MCF 10A (cell line): ENCODE measurements at regions not wholly inside any gene's neighbourhood (a gene's known extent, or its start where the extent isn't known, plus 50 kb on each side); places are given as distances from the start of the nearest gene placed in this dataset.
"Not testable (repeated sequence)": the region's sequence is repeated elsewhere in the genome, so short reads cannot be mapped to it uniquely, and the experiment has no call there.

Experiments
- BruUV-seq: library from RNA; stranded (reverse); fragments of 400-500 nt; replicated peaks from 2 replicates; lab custom pipeline; 2021; lab: Mats Ljungman, UMichigan
- CTCF ChIA-PET: fragments of 300-600 bp; sonication (Branson Sonifier 250); formaldehyde crosslinking; extraction: SDS; loops from one replicate; lab custom pipeline; 2021; ENCODE audit warnings: antibody characterized with exemption, inconsistent platforms; lab: Yijun Ruan, JAX
- POLR2A ChIA-PET: fragments of 300-600, 350-650 bp; sonication (Branson Sonifier 250); formaldehyde crosslinking; extraction: SDS; loops from one replicate; lab custom pipeline; 2020; ENCODE audit warnings: antibody characterized with exemption, inconsistent platforms; lab: Yijun Ruan, JAX
- DNase-seq: peaks from one replicate; pipeline ENCODE4 v3.0.0-alpha.2; 2018; ENCODE audit not compliant: unreplicated experiment
- H3K27ac Mint-ChIP-seq: one replicate; pipeline ENCODE4 v1.8.0; 2022; ENCODE audit warnings: mild to moderate bottlenecking, low read depth, mixed read lengths; ENCODE audit not compliant: unreplicated experiment
- H3K27me3 Mint-ChIP-seq: one replicate; pipeline ENCODE4 v1.8.0; 2022; ENCODE audit warnings: mixed read lengths; ENCODE audit not compliant: insufficient read depth, unreplicated experiment
- H3K36me3 Mint-ChIP-seq: one replicate; pipeline ENCODE4 v1.8.0; 2022; ENCODE audit warnings: mild to moderate bottlenecking, moderate library complexity, mixed read lengths; ENCODE audit not compliant: insufficient read depth, unreplicated experiment
- H3K4me1 Mint-ChIP-seq: one replicate; pipeline ENCODE4 v1.8.0; 2022; ENCODE audit warnings: mixed read lengths; ENCODE audit not compliant: insufficient read depth, unreplicated experiment
- H3K4me3 Mint-ChIP-seq: one replicate; pipeline ENCODE4 v1.8.0; 2022; ENCODE audit warnings: mild to moderate bottlenecking, moderate library complexity, mixed read lengths; ENCODE audit not compliant: unreplicated experiment
- H3K9me3 Mint-ChIP-seq: one replicate; pipeline ENCODE4 v1.8.0; 2022; ENCODE audit warnings: mixed read lengths; ENCODE audit not compliant: unreplicated experiment
- intact Hi-C: fragments of 100-400 bp; cut with micrococcal nuclease; formaldehyde crosslinking; loops from 2 replicates; pipeline ENCODE4 v1.14.1; 2022
- TF ChIP-seq, protein P1 (sequence below): fragments of 200-600 bp; IDR thresholded peaks from one replicate; pipeline ENCODE4 v1.8.0; 2022; ENCODE audit warnings: antibody characterized with exemption, mild to moderate bottlenecking; ENCODE audit not compliant: unreplicated experiment

DNA sequence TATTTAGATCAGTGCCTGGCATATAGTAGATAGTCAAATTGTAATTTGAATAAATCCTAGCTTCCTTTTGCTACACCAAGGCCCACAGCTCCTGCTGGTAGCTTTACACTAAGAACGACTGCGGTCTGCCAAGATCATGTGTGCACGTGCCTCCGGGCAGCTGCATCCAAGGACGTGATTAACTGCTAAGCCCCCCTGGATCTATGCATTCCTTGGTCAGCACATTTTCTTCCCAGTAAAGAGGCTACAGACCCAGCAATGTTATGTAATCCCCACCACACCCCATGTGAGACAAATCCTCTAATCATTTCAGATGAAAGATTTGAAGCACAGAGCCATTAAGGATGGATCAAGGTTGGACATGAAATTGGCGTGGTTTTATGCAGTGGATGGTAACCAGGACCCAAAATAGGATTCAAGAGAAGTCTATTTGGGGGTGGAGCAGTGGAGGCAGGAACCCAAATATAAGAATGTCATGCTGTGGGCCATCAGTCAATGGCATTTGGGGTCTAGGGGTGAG lies 65.2 kb upstream of the PEG3 start:
- Mint-ChIP-seq H3K9me3 (peaks cover 40% of the 10 kb centered on the region), H3K27me3 (no peaks in the 10 kb centered on the region), H3K36me3 (no peaks in the 10 kb centered on the region), H3K4me1 (no peaks in the 10 kb centered on the region), H3K27ac (no peak overlapping the region), H3K4me3 (no peak overlapping the region)
- no peak for DNase-seq
- intact Hi-C loops, result no loop called here
- TF ChIP-seq, protein P1, sequence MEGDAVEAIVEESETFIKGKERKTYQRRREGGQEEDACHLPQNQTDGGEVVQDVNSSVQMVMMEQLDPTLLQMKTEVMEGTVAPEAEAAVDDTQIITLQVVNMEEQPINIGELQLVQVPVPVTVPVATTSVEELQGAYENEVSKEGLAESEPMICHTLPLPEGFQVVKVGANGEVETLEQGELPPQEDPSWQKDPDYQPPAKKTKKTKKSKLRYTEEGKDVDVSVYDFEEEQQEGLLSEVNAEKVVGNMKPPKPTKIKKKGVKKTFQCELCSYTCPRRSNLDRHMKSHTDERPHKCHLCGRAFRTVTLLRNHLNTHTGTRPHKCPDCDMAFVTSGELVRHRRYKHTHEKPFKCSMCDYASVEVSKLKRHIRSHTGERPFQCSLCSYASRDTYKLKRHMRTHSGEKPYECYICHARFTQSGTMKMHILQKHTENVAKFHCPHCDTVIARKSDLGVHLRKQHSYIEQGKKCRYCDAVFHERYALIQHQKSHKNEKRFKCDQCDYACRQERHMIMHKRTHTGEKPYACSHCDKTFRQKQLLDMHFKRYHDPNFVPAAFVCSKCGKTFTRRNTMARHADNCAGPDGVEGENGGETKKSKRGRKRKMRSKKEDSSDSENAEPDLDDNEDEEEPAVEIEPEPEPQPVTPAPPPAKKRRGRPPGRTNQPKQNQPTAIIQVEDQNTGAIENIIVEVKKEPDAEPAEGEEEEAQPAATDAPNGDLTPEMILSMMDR, result no peak
- no TSS peak for BruUV-seq
- ChIA-PET CTCF (no interaction called here), POLR2A (no interaction called here)

DNA sequence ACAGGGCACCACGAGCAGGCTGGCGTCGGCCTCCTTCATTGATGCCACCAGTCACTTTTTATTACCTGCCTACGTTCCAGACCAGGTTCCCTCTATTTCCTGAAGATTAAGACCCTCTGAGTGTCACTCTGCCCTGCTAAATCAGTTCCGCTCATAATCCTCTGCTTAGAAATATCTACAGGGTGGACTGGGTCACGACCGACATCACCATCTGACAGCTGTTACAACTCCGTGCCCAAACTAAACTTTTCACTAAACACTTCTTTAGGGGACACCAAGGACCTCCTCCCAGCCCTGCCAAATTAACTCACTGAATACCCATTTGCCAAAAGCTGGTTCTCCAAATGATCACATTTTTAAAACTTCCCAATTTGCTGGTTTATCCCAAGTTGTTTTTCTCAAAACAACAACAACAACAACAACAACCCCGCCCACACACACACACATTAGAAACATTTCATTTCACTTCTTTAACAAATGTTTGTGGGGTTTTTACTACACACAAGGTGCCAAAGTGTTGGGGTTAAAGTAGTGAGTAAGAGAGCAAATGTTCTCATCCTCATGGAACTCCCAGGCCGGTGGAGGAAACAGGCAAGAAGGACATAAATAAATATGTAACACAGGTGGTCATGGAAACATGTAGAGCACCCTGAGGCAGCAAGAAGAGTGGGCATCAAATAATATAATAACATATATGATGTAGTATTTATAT lies 72.0 kb upstream of the PEG3 start:
- Mint-ChIP-seq H3K27ac (no peak overlapping the region), H3K9me3 (peaks cover 43% of the 10 kb centered on the region), H3K4me3 (no peak overlapping the region), H3K27me3 (no peaks in the 10 kb centered on the region), H3K36me3 (no peaks in the 10 kb centered on the region), H3K4me1 (no peaks in the 10 kb centered on the region)
- no TSS peak for BruUV-seq
- CTCF ChIA-PET, result no interaction called here
- POLR2A ChIA-PET, result interaction anchor here (0.7 kb wide), 1 partner anchor 697 kb away, joined by 3 read pairs; no protein-coding TSS in a partner anchor
- TF ChIP-seq, protein P1, result no peak
- intact Hi-C loops, result no loop called here
- DNase-seq, result no peak

DNA sequence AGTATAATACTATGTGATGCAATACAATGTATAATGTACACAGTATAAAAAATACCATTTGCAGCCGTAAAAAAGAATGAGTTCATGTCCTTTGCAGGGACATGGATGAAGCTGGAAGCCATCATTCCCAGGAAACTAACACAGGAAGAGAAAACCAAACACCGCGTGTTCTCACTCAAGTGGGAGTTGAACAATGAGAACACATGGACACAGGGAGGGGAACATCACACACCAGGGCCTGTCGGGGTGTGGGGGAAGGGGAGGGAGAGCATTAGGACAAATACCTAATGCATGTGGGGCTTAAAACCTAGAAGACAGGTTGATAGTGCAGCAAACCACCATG lies 72.6 kb upstream of the PEG3 start:
- DNase-seq, intact Hi-C loops, POLR2A ChIA-PET, H3K4me1 Mint-ChIP-seq, H3K27me3 Mint-ChIP-seq, BruUV-seq, H3K36me3 Mint-ChIP-seq, H3K4me3 Mint-ChIP-seq, H3K27ac Mint-ChIP-seq: not testable (repeated sequence)
- peaks cover 38% of the 10 kb centered on the region for H3K9me3 Mint-ChIP-seq
- CTCF ChIA-PET, result interaction anchor here (0.6 to 0.7 kb wide), 2 partner anchors 48 to 88 kb away, joined by 3 to 4 read pairs; no protein-coding TSS in a partner anchor

DNA sequence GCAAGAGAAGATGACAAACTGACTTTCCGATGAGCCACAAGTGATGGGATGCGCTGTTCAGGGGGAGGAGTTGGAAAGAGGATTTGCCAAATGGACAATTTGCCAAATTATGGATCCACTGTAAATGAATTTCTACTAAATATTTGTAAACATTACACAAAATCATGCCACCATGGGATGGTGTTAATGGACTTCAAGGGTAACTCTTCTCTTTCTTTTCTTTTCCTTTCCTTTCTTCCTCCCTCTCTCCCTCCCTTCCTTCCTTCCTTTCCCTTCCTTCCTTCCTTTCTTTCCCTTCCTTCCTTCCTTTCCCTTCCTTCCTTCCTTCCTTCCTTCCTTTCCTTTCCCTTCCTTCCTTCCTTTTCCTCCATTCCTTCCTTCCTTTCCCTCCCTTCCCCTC lies 76.0 kb upstream of the PEG3 start:
- intact Hi-C loops, result no loop called here
- ChIA-PET CTCF (no interaction called here), POLR2A (no interaction called here)
- no peak for DNase-seq
- Mint-ChIP-seq H3K9me3 (peaks cover 61% of the 10 kb centered on the region), H3K36me3 (no peaks in the 10 kb centered on the region), H3K4me1 (no peaks in the 10 kb centered on the region), H3K27ac (no peak overlapping the region), H3K4me3 (no peak overlapping the region), H3K27me3 (no peaks in the 10 kb centered on the region)
- TF ChIP-seq, protein P1, result no peak
- BruUV-seq, result no TSS peak
